ELR (cell line): ENCODE measurements at regions not wholly inside any gene's neighbourhood (a gene's known extent, or its start where the extent isn't known, plus 50 kb on each side); places are given as distances from the start of the nearest gene placed in this dataset.
A peak's percentile ranks its signal among the peaks of the same experiment; 100 is the strongest.
"Not testable (repeated sequence)": the region's sequence is repeated elsewhere in the genome, so short reads cannot be mapped to it uniquely, and the experiment has no call there.

Experiments
- DNase-seq: peaks from one replicate; pipeline ENCODE4 v3.0.0-alpha.2; 2015; ENCODE audit warnings: low read depth

DNA sequence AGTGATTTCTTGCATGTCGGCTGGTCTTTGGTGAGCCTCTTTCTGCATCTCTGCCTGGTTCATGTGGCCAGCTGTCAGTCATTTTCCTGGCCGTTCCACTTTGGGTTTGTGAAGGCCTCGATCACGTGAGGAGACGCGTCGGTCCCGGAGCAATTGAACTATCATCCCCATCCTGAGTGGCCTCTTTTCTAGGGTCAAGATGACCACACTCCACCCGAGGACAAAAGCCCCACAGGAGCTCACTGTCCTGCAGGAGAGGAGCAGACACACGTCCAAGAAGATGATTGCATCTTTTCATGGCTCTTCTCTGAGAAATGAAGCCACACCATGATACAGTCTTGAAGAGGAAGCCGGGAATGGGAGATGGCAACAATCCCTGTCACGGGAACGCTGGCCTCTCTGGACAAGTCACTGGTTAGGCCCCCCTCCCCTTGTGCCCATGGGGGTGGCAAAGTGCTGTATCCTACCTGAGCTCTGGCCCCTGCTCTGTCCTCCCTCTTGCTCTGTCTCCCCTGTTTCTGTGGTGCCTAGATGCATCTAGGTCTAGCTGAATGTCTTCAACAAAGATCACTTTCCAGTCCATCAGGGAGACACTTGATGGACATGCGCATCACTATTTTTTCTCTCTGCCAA, 291.4 kb upstream of the ZNF337 start:
- DNase-seq = not testable (repeated sequence)

DNA sequence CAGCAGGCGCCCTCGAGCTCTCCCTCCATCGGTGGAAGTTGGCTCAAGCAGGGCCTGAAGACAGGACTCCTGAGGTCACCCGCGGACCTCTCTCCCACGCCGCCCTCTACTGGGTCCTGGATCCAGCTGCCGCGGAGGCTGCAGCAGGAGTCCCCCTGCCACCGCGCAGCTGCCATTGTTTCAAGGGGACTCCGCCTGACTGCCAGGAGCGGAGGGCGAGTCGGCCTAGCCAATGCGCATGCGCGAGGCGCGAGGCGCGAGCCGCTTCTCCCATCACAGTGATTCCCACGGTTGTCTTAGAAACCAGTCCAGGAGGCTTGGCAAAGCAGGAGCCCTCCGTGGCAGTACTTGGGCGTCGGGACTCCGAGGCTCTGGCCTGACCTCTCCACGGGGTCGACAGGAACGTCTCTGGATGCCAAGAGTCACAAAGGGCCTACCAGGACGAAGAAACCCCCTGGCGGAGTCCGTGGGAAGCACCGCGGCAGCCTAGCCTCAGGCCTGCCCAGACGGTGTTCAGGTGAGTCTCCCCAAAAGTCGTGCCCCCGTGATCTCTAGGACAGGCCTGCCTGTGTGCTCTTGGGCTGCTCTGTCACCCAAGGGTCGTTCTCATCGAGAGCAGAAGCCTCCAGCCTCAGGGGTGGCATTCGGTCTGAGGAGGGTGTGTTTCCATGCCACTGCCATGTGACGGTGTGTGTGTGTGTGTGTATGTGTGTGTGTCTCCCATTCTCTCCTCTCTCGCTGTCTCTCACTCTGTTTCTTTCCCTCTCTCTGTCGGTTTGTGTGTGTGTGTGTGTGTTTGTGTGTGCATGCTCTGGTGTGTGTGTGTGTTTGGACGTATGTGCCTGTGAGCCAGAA, 290.6 kb upstream of the ZNF337 start:
- no peak for DNase-seq

DNA sequence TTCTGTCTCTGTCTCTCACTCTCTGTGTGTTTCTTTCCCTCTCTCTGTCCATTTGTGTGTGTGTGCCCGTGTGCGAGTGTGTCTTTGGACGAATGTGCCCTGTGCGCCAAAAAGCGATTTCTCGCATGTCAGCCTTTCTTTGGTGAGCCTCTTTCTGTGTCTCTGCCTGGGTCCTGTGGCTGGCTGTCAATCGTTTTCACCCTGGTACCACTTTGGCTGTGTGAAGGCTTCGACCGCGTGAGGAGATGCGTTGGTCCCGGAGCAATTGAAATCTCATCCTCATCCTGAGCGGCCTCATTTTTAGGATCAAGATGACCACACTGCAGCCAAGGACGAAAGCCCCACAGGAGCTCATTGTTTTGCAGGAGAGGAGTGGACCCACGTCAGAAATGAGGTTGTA, 288.9 kb upstream of the ZNF337 start:
- DNase-seq = no peak

DNA sequence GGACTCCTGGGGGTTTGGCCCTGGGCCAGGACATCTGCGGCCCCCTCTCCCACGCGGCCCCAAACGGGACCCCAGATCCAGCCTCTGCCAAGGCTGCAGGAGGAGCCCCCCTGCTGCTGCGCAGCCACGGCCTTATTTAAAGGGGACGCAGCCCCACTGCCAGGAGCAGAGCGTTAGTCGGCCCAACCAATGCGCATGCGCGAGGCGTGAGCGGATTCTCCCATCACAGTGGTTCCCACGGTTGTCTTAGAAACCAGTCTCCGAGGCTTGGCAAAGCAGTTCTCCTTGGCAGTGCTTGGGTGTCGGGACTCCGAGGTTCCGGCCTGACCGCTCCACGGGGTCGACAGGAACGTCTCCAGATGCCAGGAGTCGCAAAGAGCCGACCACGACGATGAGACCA, 288.3 kb upstream of the ZNF337 start:
- DNase-seq = peak; percentile 14

GRCh38 chr20:25982701-25983100, 286.0 kb upstream of the ZNF337 start:
- DNase-seq = not testable (repeated sequence)

DNA sequence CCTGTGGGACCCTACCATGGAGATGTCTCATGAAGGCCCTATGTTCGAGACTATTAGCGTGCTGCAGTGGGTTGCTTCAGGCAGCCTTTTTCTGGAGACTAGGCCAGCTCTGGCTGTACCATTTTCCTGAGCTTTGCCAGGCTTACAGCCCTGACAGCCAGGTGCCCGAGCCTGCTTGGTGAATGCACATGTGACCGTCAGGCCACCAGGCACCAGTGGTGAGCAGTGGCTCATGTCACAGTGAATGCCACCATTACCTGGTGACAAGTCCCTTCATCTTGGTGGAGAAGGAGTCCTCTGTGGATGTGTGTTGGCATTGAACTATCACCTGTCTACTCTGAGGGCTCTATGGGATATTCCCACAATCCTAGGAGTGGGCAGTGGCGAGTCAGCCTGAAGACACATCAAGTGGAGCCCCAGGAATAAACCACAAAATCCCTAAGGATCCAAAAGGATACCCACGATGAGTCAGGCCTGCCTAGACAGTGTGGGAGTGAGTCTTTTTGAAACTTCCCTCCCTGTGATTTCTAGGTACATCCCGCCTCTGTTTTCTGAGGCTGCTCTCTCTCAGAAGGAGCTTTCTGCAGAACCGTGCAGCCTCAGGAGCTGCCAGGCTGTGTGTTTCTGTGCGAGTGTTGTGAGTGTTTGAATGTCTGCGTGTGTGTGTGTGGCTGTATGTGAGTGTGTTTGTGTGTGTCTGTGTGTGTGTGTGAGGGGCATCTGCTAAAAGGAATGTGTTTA, 282.0 kb upstream of the ZNF337 start:
- peak; percentile 5 for DNase-seq

GRCh38 chr20:25975816-25976215, 279.2 kb upstream of the ZNF337 start:
- DNase-seq = peak; percentile 9

- peak; percentile 3 for DNase-seq
These were observed 268.6 kb upstream of the ZNF337 start for GRCh38 chr20:25965203-25965602.

DNA sequence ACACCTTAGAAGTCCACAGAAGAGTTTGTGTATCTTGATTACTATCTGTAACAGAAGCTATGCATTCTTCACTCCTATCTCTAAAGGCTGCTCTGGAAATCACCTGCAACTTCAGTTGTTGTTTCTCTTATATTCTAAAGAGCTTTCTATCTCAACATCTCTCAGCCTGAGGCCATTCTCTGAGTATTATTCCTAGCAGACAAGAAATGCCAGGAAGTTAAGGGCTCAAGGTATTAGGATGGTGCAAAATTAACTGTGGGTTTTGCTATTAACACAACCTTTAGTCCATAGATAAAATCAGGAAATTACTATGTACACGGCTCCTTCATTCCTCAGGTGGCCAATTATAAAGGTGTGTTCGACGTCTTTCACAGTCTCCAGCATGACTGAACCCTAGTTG, 257.2 kb upstream of the ZNF337 start:
- not testable (repeated sequence) for DNase-seq

GRCh38 chr20:25935230-25935629, 238.6 kb upstream of the ZNF337 start:
- not testable (repeated sequence) for DNase-seq

- DNase-seq = peak; percentile 35
These were observed 236.2 kb upstream of the ZNF337 start for GRCh38 chr20:25932806-25933205.

GRCh38 chr20:25932170-25932569, 235.5 kb upstream of the ZNF337 start:
- DNase-seq = peak; percentile 83

DNA sequence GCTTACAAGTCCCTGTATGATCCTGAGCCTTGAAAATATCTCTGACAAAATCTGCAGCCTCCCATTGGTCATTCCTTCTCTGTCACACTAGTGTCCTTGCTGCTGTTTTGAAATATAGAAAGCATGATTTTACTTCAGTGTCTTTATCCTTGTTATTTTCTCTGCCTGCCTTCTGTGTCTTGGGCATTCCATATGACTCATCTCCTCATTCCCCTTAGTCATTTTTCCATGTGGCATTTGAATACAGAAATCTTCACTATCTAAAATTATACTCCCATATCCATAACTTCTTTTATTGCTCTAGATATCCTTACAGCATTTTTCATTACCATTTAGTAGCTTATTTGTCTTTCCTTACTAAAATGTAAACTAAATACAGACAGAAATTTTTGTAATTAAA, 205.7 kb upstream of the ZNF337 start:
- peak; percentile 63 for DNase-seq

DNA sequence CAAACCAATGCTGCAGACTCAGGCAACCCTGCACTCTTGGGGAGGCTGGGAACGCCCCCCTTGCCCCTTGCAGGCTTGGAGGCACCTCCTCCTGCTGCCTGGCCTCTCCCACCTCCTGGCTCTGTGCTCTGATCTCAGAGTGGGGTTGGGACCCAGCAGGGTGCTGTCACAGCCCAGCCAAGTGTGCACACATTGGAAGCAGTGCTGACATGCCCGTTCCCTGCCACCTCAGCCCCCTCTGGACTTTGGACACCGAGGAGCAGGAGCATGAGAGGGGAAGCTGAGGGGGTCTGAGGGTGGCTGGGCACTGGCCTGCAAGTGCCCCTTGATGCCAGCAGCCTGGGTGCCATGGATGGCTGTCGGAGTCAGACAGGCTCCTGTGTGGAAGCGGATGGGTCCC, 202.0 kb upstream of the ZNF337 start:
- not testable (repeated sequence) for DNase-seq

DNA sequence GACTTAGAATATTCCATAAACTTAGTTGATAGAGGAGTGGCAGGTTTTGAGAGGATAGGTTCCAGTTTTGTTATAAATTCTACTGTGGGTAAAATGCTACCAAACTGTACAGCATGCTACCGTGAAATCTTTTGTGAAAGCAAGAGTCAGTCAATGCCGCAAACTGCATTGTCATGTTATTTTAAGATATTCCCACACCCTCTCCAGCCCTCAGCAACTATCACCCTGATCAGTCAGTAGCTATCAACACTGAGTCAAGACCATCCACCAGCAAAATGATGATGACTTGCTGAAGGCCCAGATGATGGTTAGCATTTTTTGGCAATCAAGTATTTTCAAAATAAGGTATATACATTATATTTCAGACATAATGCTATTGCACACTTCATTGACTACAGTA, 182.4 kb upstream of the ZNF337 start:
- not testable (repeated sequence) for DNase-seq

DNA sequence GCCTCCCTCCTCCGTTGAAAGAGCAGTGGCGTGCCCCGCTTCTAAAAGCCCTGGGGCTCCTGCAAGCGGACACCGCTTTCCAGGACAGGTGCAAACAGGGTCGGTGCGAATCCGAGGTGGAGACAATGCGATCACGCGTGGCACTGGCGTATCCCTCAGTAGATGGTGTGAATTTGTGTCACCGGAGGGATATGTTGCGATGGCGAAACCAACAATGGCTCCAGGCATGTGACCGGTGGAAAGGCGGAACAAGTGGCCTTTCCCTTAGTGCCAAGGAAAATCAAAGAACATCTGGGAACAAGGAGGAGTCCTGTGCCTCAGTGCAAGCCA, 172.0 kb upstream of the ZNF337 start:
- DNase-seq = not testable (repeated sequence)

DNA sequence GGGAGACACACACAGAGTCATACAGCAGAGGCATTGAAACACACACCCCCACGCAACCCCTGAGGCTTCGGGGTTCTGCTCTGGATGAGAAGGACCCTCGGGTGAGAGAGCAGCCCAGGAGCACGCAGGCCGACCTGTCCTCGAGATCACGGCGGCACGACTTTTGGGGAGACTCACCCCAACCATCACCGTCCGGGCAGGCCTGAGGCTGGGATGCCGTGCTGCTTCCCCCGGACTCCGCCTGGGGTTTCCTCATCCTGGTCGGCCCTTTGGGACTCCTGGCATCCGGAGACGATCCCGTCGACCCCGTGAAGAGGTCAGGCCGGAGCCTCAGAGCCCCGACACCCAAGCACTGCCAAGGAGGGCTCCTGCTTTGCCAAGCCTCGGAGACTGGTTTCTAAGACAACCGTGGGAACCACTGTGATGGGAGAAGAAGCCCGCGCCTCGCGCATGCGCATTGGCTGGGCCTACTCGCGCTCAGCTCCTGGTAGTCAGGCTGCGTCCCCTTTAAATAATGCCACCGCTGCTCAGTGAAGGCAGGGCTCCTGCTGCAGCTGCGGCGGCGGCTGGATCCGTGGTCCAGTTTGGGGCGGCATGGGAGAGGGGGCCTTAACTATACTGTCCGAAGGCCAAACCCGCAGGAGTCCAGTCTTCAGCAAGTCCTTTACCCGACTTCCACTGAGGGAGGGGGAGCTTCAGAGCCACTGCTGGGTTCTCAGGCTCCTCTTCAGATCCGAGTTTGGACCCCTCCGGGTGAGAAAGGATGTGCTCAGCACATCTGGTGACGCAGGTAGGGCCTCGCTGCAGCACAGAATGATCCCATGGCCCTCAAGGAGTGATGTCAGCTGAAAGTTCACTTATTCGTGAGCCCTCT, 171.4 kb upstream of the ZNF337 start:
- peak; percentile 65 for DNase-seq

DNA sequence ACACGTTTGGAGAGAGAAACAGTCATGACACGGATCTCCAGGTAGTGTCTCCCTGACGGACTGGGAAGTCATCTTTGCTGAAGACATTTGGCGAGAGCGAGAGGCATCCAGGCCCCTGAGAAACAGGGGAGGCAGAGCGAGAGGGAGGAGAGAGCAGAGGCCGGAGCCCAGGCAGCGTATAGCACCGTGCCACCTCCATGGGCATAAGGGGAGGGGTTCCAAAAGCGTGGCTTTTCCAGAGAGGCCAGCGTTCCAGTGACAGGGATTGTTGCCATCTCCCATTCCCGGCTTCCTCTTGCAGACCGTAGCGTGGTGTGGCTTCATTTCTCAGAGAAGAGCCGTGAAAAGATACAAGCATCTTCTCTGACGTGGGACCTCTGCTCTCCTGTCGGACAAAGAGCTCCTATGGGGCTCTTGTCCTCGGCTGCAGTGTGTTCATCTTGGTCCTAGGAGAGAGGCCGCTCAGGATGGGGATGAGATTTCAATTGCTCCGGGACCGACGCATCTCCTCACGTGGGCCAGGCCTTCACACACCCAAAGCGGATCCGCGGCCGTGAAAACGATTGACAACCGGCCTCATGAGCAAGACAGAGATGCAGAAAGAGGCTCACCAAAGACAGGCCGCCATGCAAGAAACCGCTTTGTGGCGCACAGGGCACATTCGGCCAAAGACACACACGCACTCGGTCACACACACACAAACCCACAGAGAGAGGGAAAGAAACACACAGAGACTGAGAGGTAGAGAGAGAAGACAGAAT, 170.5 kb upstream of the ZNF337 start:
- DNase-seq = not testable (repeated sequence)

- peak; percentile 75 for DNase-seq
These were observed 169.3 kb upstream of the ZNF337 start for GRCh38 chr20:25865715-25866656.
